SK-N-MC (cell line): ENCODE measurements at regions not wholly inside any gene's neighbourhood (a gene's known extent, or its start where the extent isn't known, plus 50 kb on each side); places are given as distances from the start of the nearest gene placed in this dataset.

Experiments
- DNase-seq: peaks from one replicate; pipeline ENCODE4 v3.0.0-alpha.2; 2011; ENCODE audit warnings: low read depth, low spot score
- H3K27ac ChIP-seq: fragments of 200-600 bp; sonication (generic); 2 replicates; pipeline ENCODE4 v1.5.1; 2016; ENCODE audit warnings: mixed run types
- H3K36me3 ChIP-seq: fragments of 200-600 bp; sonication (generic); 2 replicates; pipeline ENCODE4 v1.6.1; 2017; ENCODE audit warnings: antibody characterized with exemption, low read length, mixed read lengths; ENCODE audit not compliant: insufficient read depth
- H3K4me3 ChIP-seq: fragments of 200-600 bp; sonication (generic); 2 replicates; pipeline ENCODE4 v1.5.1; 2016
- H3K9ac ChIP-seq: fragments of 200-600 bp; sonication (generic); 2 replicates; pipeline ENCODE4 v1.8.0; 2017; ENCODE audit warnings: mixed run types, mixed read lengths; ENCODE audit not compliant: insufficient read length
- H3K9me3 ChIP-seq: fragments of 200-600 bp; sonication (generic); 2 replicates; pipeline ENCODE4 v1.6.1; 2017; ENCODE audit warnings: low read depth, mild to moderate bottlenecking, antibody characterized with exemption, low read length, moderate library complexity, mixed read lengths
- EZH2 ChIP-seq: fragments of 200-600 bp; sonication (generic); IDR thresholded peaks from one replicate; pipeline ENCODE4 v1.6.1; 2017; ENCODE audit warnings: antibody characterized with exemption
- FOXP2 ChIP-seq: optimal IDR thresholded peaks from 2 replicates; pipeline ENCODE3; 2011; ENCODE audit warnings: mild to moderate bottlenecking, moderate library complexity; ENCODE audit not compliant: insufficient read depth; ENCODE audit errors: extremely low read length, control extremely low read depth
- POLR2AphosphoS5 ChIP-seq: IDR thresholded peaks from 2 replicates; pipeline ENCODE4 v1.6.1; 2012; ENCODE audit warnings: mild to moderate bottlenecking, low read depth, low read length, borderline replicate concordance

GRCh38 chr3:153061938-153062528, 100.0 kb upstream of the RAP2B start:
- H3K9ac ChIP-seq = no peak overlapping the region
- no peak for DNase-seq
- H3K4me3 ChIP-seq = no peak overlapping the region
- TF ChIP-seq EZH2 = no peak
- no peak for TF ChIP-seq POLR2AphosphoS5
- no peak for TF ChIP-seq FOXP2
- H3K9me3 ChIP-seq = no peaks in the 10 kb centered on the region
- no peak overlapping the region for H3K27ac ChIP-seq
- H3K36me3 ChIP-seq = no peaks in the 10 kb centered on the region

GRCh38 chr3:153063337-153063736, 98.7 kb upstream of the RAP2B start:
- Histone ChIP-seq H3K36me3 (no peaks in the 10 kb centered on the region), H3K9me3 (no peaks in the 10 kb centered on the region), H3K4me3 (no peak overlapping the region), H3K9ac (no peak overlapping the region), H3K27ac (no peak overlapping the region)
- TF ChIP-seq EZH2 (no peak), POLR2AphosphoS5 (no peak), FOXP2 (no peak)
- DNase-seq = no peak

- Histone ChIP-seq H3K9me3 (no peaks in the 10 kb centered on the region), H3K9ac (no peak overlapping the region), H3K36me3 (no peaks in the 10 kb centered on the region), H3K27ac (no peak overlapping the region), H3K4me3 (no peak overlapping the region)
- TF ChIP-seq FOXP2 (no peak), POLR2AphosphoS5 (no peak), EZH2 (no peak)
- DNase-seq = no peak
Observed at GRCh38 chr3:153066983-153067382, 95.0 kb upstream of the RAP2B start.

- H3K4me3 ChIP-seq = peak overlapping the region; percentile 0; the same call in 1 of the 2 replicates
- DNase-seq = peak; percentile 16
- H3K9me3 ChIP-seq = no peaks in the 10 kb centered on the region
- TF ChIP-seq EZH2 (no peak), FOXP2 (no peak), POLR2AphosphoS5 (no peak)
- H3K27ac ChIP-seq = peak overlapping the region; percentile 2
- no peak overlapping the region for H3K9ac ChIP-seq
- no peaks in the 10 kb centered on the region for H3K36me3 ChIP-seq
Observed at GRCh38 chr3:153069598-153070510, 92.2 kb upstream of the RAP2B start.

GRCh38 chr3:153070511-153070868, 91.5 kb upstream of the RAP2B start:
- H3K36me3 ChIP-seq = no peaks in the 10 kb centered on the region
- H3K27ac ChIP-seq = peak overlapping the region; percentile 2; the same call in 1 of the 2 replicates
- TF ChIP-seq EZH2 (no peak), FOXP2 (no peak), POLR2AphosphoS5 (no peak)
- no peaks in the 10 kb centered on the region for H3K9me3 ChIP-seq
- no peak for DNase-seq
- 0 out of 2 replicates have a peak overlapping the region, but pooled peaks have one; percentile 0 for H3K4me3 ChIP-seq
- H3K9ac ChIP-seq = no peak overlapping the region

- TF ChIP-seq FOXP2 = no peak
- no peak for TF ChIP-seq EZH2
- TF ChIP-seq POLR2AphosphoS5 = no peak
- H3K9ac ChIP-seq = no peak overlapping the region
- H3K36me3 ChIP-seq = no peaks in the 10 kb centered on the region
- H3K4me3 ChIP-seq = no peak overlapping the region
- no peaks in the 10 kb centered on the region for H3K9me3 ChIP-seq
- no peak for DNase-seq
- no peak overlapping the region for H3K27ac ChIP-seq
Observed at GRCh38 chr3:153072382-153072781, 89.6 kb upstream of the RAP2B start.

GRCh38 chr3:153072856-153073255, 89.2 kb upstream of the RAP2B start:
- Histone ChIP-seq H3K9ac (no peak overlapping the region), H3K36me3 (no peaks in the 10 kb centered on the region), H3K9me3 (no peaks in the 10 kb centered on the region), H3K27ac (no peak overlapping the region), H3K4me3 (no peak overlapping the region)
- no peak for DNase-seq
- TF ChIP-seq FOXP2 = no peak
- no peak for TF ChIP-seq POLR2AphosphoS5
- TF ChIP-seq EZH2 = no peak

- DNase-seq = no peak
- TF ChIP-seq POLR2AphosphoS5 = no peak
- no peak for TF ChIP-seq EZH2
- TF ChIP-seq FOXP2 = no peak
- Histone ChIP-seq H3K27ac (no peak overlapping the region), H3K4me3 (no peak overlapping the region), H3K9me3 (no peaks in the 10 kb centered on the region), H3K9ac (no peak overlapping the region), H3K36me3 (no peaks in the 10 kb centered on the region)
Observed at GRCh38 chr3:153073636-153074035, 88.4 kb upstream of the RAP2B start.
